Uterus (tissue), 3 donors: ENCODE measurements at regions not wholly inside any gene's neighbourhood (a gene's known extent, or its start where the extent isn't known, plus 50 kb on each side); places are given as distances from the start of the nearest gene placed in this dataset.

Source experiments
- DNase-seq, 2 donors: peaks; one replicate each; pipeline ENCODE4 v3.0.0-alpha.2; 2019 to 2020
- H3K27ac ChIP-seq, 2 donors: fragments of 200-600 bp; sonication (generic); 1 replicate in 1 of 2; 2 replicates in 1 of 2; pipeline ENCODE4 v1.5.1; 2016 to 2018
- H3K27me3 ChIP-seq, 2 donors: fragments of 200-600 bp; sonication (generic); one replicate each; pipeline ENCODE4 v1.5.1; 2018 to 2019; ENCODE audit warnings: control low read depth in 1 of 2
- H3K36me3 ChIP-seq, 2 donors: fragments of 200-600 bp; sonication (generic); one replicate each; pipeline ENCODE4 v1.5.1; 2019; ENCODE audit warnings: control low read depth in 1 of 2
- H3K4me1 ChIP-seq, 2 donors: fragments of 200-600 bp; sonication (generic); one replicate each; pipeline ENCODE4 v1.5.1; 2018 to 2019; ENCODE audit warnings: control low read depth in 1 of 2
- H3K4me3 ChIP-seq, 2 donors: fragments of 200-600 bp; sonication (generic); 1 replicate in 1 of 2; 2 replicates in 1 of 2; pipeline ENCODE4 v1.5.1; 2018 to 2019; ENCODE audit warnings: mild to moderate bottlenecking in 1 of 2
- H3K9me3 ChIP-seq, 2 donors: fragments of 200-600 bp; sonication (generic); one replicate each; pipeline ENCODE4 v1.5.1; 2019; ENCODE audit warnings: control low read depth in 1 of 2
- CTCF ChIP-seq, 4 experiments: fragments of 200-600 bp in 2 of 4; fragments of 450-650 bp in 2 of 4; sonication (generic) in 2 of 4; IDR thresholded peaks; one replicate each; pipeline ENCODE4 v1.5.1; 2016 to 2019; ENCODE audit warnings: antibody characterized with exemption in 4 of 4, mild to moderate bottlenecking in 2 of 4, moderate library complexity in 1 of 4
- POLR2A ChIP-seq, 2 donors: fragments of 450-650 bp; IDR thresholded peaks; one replicate each; pipeline ENCODE4 v1.6.1; 2016; ENCODE audit warnings: antibody characterized with exemption in 2 of 2, mild to moderate bottlenecking in 1 of 2, moderate library complexity in 1 of 2
- intact Hi-C: fragments of 100-400 bp; cut with DNase I; formaldehyde crosslinking; loops from one replicate; pipeline ENCODE4 v1.15.1; 2023; ENCODE audit warnings: low total_unique reads
- donor health status: DM: yes; HTN: yes; CAD: no.

DNA sequence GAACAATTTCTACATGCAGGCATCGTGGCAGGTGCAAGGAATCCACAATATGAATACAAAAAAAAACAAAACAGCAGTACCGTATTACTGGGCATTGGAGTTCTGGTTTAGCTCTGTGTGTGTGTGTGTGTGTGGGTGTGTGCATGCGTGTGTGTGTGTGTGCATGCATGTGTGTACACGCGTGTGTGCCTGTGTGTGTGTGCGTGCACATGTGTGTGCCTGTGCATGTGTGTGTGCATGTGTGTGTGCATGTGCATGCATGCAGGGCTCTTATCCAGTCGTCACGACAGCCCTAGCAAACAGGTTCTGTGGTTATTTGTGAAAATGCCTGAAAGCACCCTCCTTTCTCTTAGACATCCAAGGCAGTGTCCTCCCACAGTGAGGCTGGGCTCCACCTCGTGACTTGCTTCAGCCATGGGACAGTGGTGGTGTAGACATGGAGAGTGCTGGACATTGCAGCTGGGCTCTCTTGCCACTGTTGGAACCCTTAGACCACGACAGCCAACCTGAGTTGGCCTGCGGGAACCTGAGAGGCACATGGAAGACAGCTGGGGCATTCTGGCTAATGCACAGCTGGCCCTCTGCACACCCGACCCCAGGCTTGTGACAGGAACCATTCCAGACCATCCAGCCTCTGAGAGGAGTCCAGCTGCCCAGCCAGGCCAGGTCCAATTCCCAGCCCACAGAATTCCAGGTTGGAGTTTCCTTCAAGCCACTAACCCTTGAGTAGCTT lies 173.4 kb upstream of the SHH start:
- H3K36me3 ChIP-seq: no peaks in the 10 kb centered on the region
- no peaks in the 10 kb centered on the region for H3K9me3 ChIP-seq
- H3K27me3 ChIP-seq: no peaks in the 10 kb centered on the region
- TF ChIP-seq CTCF (IDR thresholded peaks at IDR 0.05): no peak
- TF ChIP-seq POLR2A (IDR thresholded peaks at IDR 0.05): no peak
- no peaks in the 10 kb centered on the region for H3K4me1 ChIP-seq
- no peak for DNase-seq
- no peak overlapping the region for H3K4me3 ChIP-seq
- no peak overlapping the region for H3K27ac ChIP-seq
- intact Hi-C loops: no loop called here

GRCh38 chr7:155984609-155985405 lies 172.5 kb upstream of the SHH start:
- intact Hi-C loops: no loop called here
- no peak for TF ChIP-seq CTCF (IDR thresholded peaks at IDR 0.05)
- TF ChIP-seq POLR2A (IDR thresholded peaks at IDR 0.05): no peak
- Histone ChIP-seq H3K27ac (no peak overlapping the region), H3K9me3 (no peaks in the 10 kb centered on the region), H3K4me1 (no peaks in the 10 kb centered on the region), H3K27me3 (no peaks in the 10 kb centered on the region), H3K36me3 (no peaks in the 10 kb centered on the region), H3K4me3 (no peak overlapping the region)
- no peak for DNase-seq

GRCh38 chr7:155984028-155984580 lies 171.8 kb upstream of the SHH start:
- no peak overlapping the region for H3K27ac ChIP-seq
- TF ChIP-seq CTCF (IDR thresholded peaks at IDR 0.05) (no peak), POLR2A (IDR thresholded peaks at IDR 0.05) (no peak)
- H3K4me3 ChIP-seq: no peak overlapping the region
- intact Hi-C loops: no loop called here
- no peaks in the 10 kb centered on the region for H3K36me3 ChIP-seq
- H3K4me1 ChIP-seq: no peaks in the 10 kb centered on the region
- no peaks in the 10 kb centered on the region for H3K9me3 ChIP-seq
- H3K27me3 ChIP-seq: no peaks in the 10 kb centered on the region
- DNase-seq: no peak

- Histone ChIP-seq H3K4me1 (no peaks in the 10 kb centered on the region), H3K9me3 (no peaks in the 10 kb centered on the region), H3K36me3 (no peaks in the 10 kb centered on the region), H3K27ac (no peak overlapping the region), H3K27me3 (no peaks in the 10 kb centered on the region), H3K4me3 (no peak overlapping the region)
- no peak for TF ChIP-seq POLR2A (IDR thresholded peaks at IDR 0.05)
- TF ChIP-seq CTCF (IDR thresholded peaks at IDR 0.05): no peak
- intact Hi-C loops: no loop called here
- no peak for DNase-seq
Observed at GRCh38 chr7:155983176-155983815, 171.0 kb upstream of the SHH start.
